IMR-90 (cell line): ENCODE measurements at regions not wholly inside any gene's neighbourhood (a gene's known extent, or its start where the extent isn't known, plus 50 kb on each side); places are given as distances from the start of the nearest gene placed in this dataset.

ENCODE experiments used
- ATAC-seq: fragments of 200-7000 bp; cut with Tn5 transposase; 2 replicates; pipeline ENCODE4 v1.9.1; 2020; ENCODE audit warnings: low read depth, mild to moderate bottlenecking, moderate library complexity
- BruUV-seq: library from RNA; stranded (reverse); fragments of 400-500 nt; replicated peaks from 2 replicates; lab custom pipeline; 2021; lab: Mats Ljungman, UMichigan
- CTCF ChIA-PET: fragments of 300-600 bp; formaldehyde crosslinking; extraction: SDS; loops from one replicate; lab custom pipeline; 2021; ENCODE audit warnings: antibody characterized with exemption; lab: Yijun Ruan, JAX
- POLR2A ChIA-PET: fragments of 300-600 bp; sonication (Branson Sonifier 250); formaldehyde crosslinking; loops from one replicate; lab custom pipeline; 2022; ENCODE audit warnings: antibody characterized with exemption; ENCODE audit not compliant: unreplicated experiment; lab: Charles Lee
- DNase-seq: peaks from one replicate; pipeline ENCODE4 v3.0.0; 2013
- H2AFZ ChIP-seq: replicated peaks from 2 replicates; pipeline ENCODE3; 2013; ENCODE audit warnings: low read length, mild to moderate bottlenecking; ENCODE audit not compliant: poor library complexity
- H2AK5ac ChIP-seq: 2 replicates; pipeline ENCODE4 v1.6.1; 2013; ENCODE audit warnings: low read depth, low read length, inconsistent platforms
- H2AK9ac ChIP-seq: replicated peaks from 2 replicates; pipeline ENCODE3; 2013; ENCODE audit warnings: mild to moderate bottlenecking, low read depth, low read length, moderate library complexity; ENCODE audit not compliant: poor library complexity
- H2BK120ac ChIP-seq: 2 replicates; pipeline ENCODE4 v1.6.1; 2013; ENCODE audit warnings: low read depth, low read length, inconsistent platforms
- H2BK15ac ChIP-seq: 3 replicates; pipeline ENCODE4 v1.6.1; 2013; ENCODE audit warnings: low read depth, low read length, inconsistent platforms
- H2BK20ac ChIP-seq: 2 replicates; pipeline ENCODE4 v1.6.1; 2013; ENCODE audit warnings: low read depth, mild to moderate bottlenecking, inconsistent platforms, low read length, moderate library complexity
- H2BK5ac ChIP-seq: 2 replicates; pipeline ENCODE4 v1.6.1; 2013; ENCODE audit warnings: mild to moderate bottlenecking, low read depth, low read length, inconsistent platforms; ENCODE audit not compliant: poor library complexity, severe bottlenecking
- H3K14ac ChIP-seq: replicated peaks from 2 replicates; pipeline ENCODE4 v1.6.1; 2013; ENCODE audit warnings: low read depth, low read length, inconsistent platforms
- H3K18ac ChIP-seq: 2 replicates; pipeline ENCODE4 v1.6.1; 2013; ENCODE audit warnings: low read depth, low read length, control low read depth
- H3K23ac ChIP-seq: 2 replicates; pipeline ENCODE4 v1.6.1; 2013; ENCODE audit warnings: low read depth, low read length, inconsistent platforms
- H3K27ac ChIP-seq: 2 replicates; pipeline ENCODE4 v1.5.1; 2013; ENCODE audit warnings: mild to moderate bottlenecking, control low read depth, low read length; ENCODE audit not compliant: insufficient read depth
- H3K27me3 ChIP-seq: 2 replicates; pipeline ENCODE4 v1.6.1; 2013; ENCODE audit warnings: low read length; ENCODE audit not compliant: control insufficient read depth, insufficient read depth
- H3K36me3 ChIP-seq: 2 replicates; pipeline ENCODE4 v1.6.1; 2013; ENCODE audit warnings: low read length, mixed read lengths; ENCODE audit not compliant: control insufficient read depth, insufficient read depth
- H3K4ac ChIP-seq: 2 replicates; pipeline ENCODE4 v1.6.1; 2013; ENCODE audit warnings: low read depth, low read length, inconsistent platforms
- H3K4me1 ChIP-seq: 2 replicates; pipeline ENCODE4 v1.6.1; 2013; ENCODE audit warnings: low read length, mixed read lengths; ENCODE audit not compliant: control insufficient read depth, insufficient read depth
- H3K4me2 ChIP-seq: 2 replicates; pipeline ENCODE4 v1.6.1; 2013; ENCODE audit warnings: low read depth, mild to moderate bottlenecking, control low read depth, low read length, moderate library complexity
- H3K4me3 ChIP-seq: 2 replicates; pipeline ENCODE4 v1.5.1; 2013; ENCODE audit warnings: low read depth, mild to moderate bottlenecking, control low read depth, low read length, moderate library complexity; ENCODE audit not compliant: insufficient read depth
- H3K56ac ChIP-seq: 2 replicates; pipeline ENCODE4 v1.6.1; 2013; ENCODE audit warnings: low read length, inconsistent platforms; ENCODE audit not compliant: insufficient read depth; ENCODE audit errors: extremely low read depth
- H3K79me1 ChIP-seq, 2 experiments: 2 replicates each; pipeline ENCODE4 v1.6.1; 2013; ENCODE audit warnings: low read length in 2 of 2, inconsistent platforms in 1 of 2, low read depth in 1 of 2
- H3K9ac ChIP-seq: 2 replicates; pipeline ENCODE4 v1.6.1; 2013; ENCODE audit warnings: low read depth, low read length, control low read depth
- H3K9me1 ChIP-seq: 2 replicates; pipeline ENCODE4 v1.6.1; 2013; ENCODE audit warnings: low read length, inconsistent platforms; ENCODE audit not compliant: insufficient read depth
- H3K9me3 ChIP-seq: 2 replicates; pipeline ENCODE4 v1.6.1; 2013; ENCODE audit warnings: low read length; ENCODE audit not compliant: control insufficient read depth, insufficient read depth
- H4K20me1 ChIP-seq: 2 replicates; pipeline ENCODE4 v1.6.1; 2013; ENCODE audit warnings: low read length, inconsistent platforms; ENCODE audit not compliant: insufficient read depth
- H4K5ac ChIP-seq: 2 replicates; pipeline ENCODE4 v1.6.1; 2013; ENCODE audit warnings: mild to moderate bottlenecking, low read depth, low read length, control low read depth
- H4K8ac ChIP-seq, 2 experiments: 2 replicates each; pipeline ENCODE4 v1.6.1; 2013; ENCODE audit warnings: low read depth in 2 of 2, low read length in 2 of 2, control low read depth in 1 of 2, inconsistent platforms in 1 of 2
- H4K91ac ChIP-seq: 2 replicates; pipeline ENCODE4 v1.6.1; 2013; ENCODE audit warnings: low read depth, low read length, inconsistent platforms; ENCODE audit not compliant: insufficient read depth
- CEBPB ChIP-seq: IDR thresholded peaks from 2 replicates; pipeline ENCODE4 v1.6.1; 2012; ENCODE audit warnings: low read depth, low read length, improper control_type of control experiment
- ELK1 ChIP-seq: fragments of 150-350 bp; IDR thresholded peaks from 2 replicates; pipeline ENCODE4 v1.6.1; 2016; ENCODE audit warnings: low read depth, mild to moderate bottlenecking, low read length, moderate library complexity, borderline replicate concordance
- MXI1 ChIP-seq: IDR thresholded peaks from 2 replicates; pipeline ENCODE4 v1.6.1; 2012; ENCODE audit warnings: low read depth, mild to moderate bottlenecking, low read length, moderate library complexity, borderline replicate concordance
- WGBS, 2 experiments: methylation state at CpG; one replicate each; pipeline versions ENCODE4 v1.1.5 to v1.1.7; 2013; ENCODE audit warnings: missing lambda C conversion rate in 2 of 2; ENCODE audit not compliant: insufficient read length in 1 of 2; ENCODE audit errors: extremely low coverage in 2 of 2; 5-methylcytosine and 5-hydroxymethylcytosine counted together
- dilution Hi-C: fragments of 300-500 bp; cut with HindIII; formaldehyde crosslinking; loops from one replicate; pipeline ENCODE4 v1.14.3; 2018; ENCODE audit warnings: low sequenced_read_pairs; ENCODE audit not compliant: unreplicated experiment
- in situ Hi-C: fragments of 300-500 bp; cut with MboI; formaldehyde crosslinking; loops from 3 replicates; pipeline ENCODE4 v1.14.3; 2019; ENCODE audit warnings: low sequenced_read_pairs, inconsistent platforms, mixed read lengths
- intact Hi-C: fragments of 100-400 bp; cut with micrococcal nuclease; formaldehyde crosslinking; loops from 2 replicates; pipeline ENCODE4 v1.10.0; 2022

GRCh38 chr4:104750008-104750407, 255.3 kb upstream of the CXXC4 start:
- Histone ChIP-seq H3K56ac (no peak overlapping the region), H3K4me2 (no peak overlapping the region), H3K9ac (no peak overlapping the region), H4K8ac (no peak overlapping the region), H2AK5ac (no peak overlapping the region), H3K79me1 (no peaks in the 10 kb centered on the region), H4K91ac (no peak overlapping the region), H2BK120ac (no peak overlapping the region), H3K36me3 (no peaks in the 10 kb centered on the region), H3K27ac (no peak overlapping the region), H4K5ac (no peak overlapping the region), H3K14ac (no peak overlapping the region), H2BK15ac (no peak overlapping the region), H4K20me1 (no peaks in the 10 kb centered on the region), H3K9me3 (no peaks in the 10 kb centered on the region; the same call in 1 of the 2 replicates), H2BK20ac (no peak overlapping the region), H3K18ac (no peak overlapping the region), H3K4me3 (no peak overlapping the region), H3K4me1 (no peaks in the 10 kb centered on the region), H3K27me3 (no peaks in the 10 kb centered on the region), H3K4ac (no peak overlapping the region), H3K9me1 (no peaks in the 10 kb centered on the region), H2BK5ac (no peak overlapping the region), H2AK9ac (no peak overlapping the region), H3K23ac (no peak overlapping the region), H2AFZ (no peak overlapping the region)
- no TSS peak for BruUV-seq
- ATAC-seq (no peak), DNase-seq (no peak)
- in situ Hi-C loops = no loop called here
- ChIA-PET CTCF (no interaction called here), POLR2A (no interaction called here)
- TF ChIP-seq CEBPB (no peak), MXI1 (no peak), ELK1 (no peak)
- dilution Hi-C loops = no loop called here
- intact Hi-C loops = no loop called here
- WGBS, 2 experiments = no CpG with 5 or more reads among the region's 2 CpGs
